Stimulated activated CD4-positive, alpha-beta T cell treated with anti-CD3 and anti-CD28 coated beads, TNF-alpha, amount 100 ng/mL, for 24 hours (primary cell): ENCODE measurements at regions not wholly inside any gene's neighbourhood (a gene's known extent, or its start where the extent isn't known, plus 50 kb on each side); places are given as distances from the start of the nearest gene placed in this dataset.
"Not testable (repeated sequence)": the region's sequence is repeated elsewhere in the genome, so short reads cannot be mapped to it uniquely, and the experiment has no call there.

Experiments
- DNase-seq, 3 experiments: peaks; one replicate each; pipeline ENCODE4 v3.0.0-alpha.2; 2020; ENCODE audit warnings: low read depth in 3 of 3

DNA sequence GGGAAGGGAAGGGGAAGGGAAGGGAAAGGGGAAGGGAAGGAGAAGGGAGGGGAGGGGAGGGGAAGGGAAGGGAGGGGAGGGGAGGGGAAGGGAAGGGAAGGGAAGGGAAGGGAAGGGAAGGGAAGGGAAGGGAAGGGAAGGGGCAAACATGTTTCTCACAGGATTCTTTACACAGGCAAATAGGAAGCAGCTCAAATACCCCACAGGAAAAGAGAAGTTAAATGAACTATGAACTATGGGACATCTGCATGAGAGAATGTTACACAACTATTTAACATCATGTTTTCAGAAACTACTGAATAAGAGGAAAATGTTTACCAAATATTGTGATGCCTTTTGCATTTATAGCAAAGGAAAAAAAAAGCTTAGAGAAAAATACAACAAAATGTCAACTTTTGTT is 125.4 kb upstream of the SLC30A5 start:
- DNase-seq: no peak

DNA sequence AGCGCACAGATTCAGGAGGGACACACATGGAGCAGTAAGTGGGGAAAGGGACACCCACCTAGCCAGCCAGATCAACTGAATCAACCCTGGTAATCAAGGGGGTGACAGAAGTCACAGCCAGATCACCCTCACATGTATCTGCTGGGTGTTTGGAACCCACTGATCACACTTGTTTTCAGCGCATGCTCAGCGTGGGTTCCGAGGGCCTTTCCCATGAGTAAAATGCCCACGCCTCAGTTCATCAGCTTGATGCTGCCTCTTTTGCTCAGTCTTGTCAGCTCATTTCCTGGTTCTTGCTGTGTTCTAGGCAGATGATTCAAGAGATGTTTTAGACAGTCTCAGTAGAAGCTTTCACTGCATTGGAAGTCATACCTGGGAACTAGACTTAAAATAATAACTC is 123.2 kb upstream of the SLC30A5 start:
- DNase-seq: no peak

DNA sequence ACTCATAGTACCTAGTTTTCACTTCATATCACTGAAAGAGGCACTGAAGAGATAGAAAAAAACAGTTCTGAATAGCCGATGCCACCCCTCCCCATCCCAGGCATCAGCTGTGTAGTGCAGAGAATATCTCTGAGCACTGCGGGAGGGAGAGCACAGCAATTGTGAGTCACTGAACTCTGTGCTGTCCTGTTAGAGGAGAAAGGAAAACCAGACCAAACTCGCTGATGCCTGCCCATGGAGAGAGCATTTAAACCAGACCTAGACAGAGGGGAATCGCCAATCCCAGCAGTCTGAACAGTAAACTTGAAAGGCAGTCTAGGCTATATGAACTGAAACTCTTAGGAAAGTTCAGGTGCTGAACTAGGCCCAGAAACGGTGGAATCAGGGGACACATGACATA is 120.1 kb upstream of the SLC30A5 start:
- DNase-seq: no peak

GRCh38 chr5:68983043-68983442 is 110.8 kb upstream of the SLC30A5 start:
- no peak for DNase-seq

GRCh38 chr5:68983959-68984358 is 109.9 kb upstream of the SLC30A5 start:
- no peak for DNase-seq

DNA sequence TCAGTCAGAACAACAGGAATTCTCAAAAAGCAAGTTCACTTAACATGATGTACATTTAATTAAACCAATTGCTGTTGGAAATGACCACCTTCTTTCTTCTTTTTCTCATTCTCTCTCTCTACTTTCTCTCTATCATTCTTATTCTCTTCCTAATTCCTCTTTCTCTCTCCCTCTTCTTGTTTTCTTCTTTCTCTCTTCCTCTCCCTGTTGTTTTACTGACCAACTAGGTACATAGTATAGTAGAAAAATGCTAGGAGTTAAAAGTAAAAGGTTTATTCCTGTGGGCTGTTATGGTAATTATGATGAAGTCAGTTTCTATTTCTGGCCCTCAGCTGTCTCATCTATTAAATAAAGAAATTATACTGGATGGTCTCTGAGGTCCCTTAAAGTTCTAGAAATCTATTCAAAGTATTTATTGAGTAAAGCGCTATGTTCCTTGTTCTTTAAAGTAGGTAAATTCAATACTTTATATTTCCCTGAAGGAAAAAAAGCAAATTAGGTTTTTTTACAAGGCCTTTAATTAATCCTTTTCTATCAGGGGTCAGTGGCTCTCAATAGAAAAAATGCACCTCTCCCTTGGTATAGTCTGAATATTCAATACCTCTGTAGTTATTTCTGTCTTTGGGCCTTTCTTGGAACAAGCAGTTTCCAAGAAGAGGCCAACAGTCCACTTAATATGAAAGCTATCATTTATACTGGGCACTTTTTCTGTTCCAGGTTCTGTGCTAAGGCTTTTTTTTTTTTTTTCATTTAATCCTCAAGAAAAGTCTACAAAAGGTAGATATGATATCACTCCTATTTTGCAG is 102.3 kb upstream of the SLC30A5 start:
- DNase-seq: no peak

DNA sequence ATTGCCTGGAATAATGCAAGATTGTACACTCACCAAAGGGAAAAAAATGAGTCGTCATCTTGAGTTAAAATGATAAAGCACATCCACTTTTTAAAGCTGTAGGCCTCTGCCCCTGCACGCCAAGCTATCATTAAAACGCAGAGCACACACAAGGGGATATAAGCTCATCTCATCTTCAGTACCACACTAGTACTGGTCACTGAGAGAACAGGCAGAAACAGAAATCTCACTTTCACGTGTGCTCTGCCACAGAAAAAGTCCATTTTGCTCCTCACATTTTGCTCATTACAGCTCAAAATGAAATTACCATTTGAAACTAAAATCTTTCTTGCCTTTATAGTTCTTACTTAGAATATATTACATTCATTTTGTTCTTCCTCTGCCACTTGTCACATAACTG is 99.2 kb upstream of the SLC30A5 start:
- no peak for DNase-seq

GRCh38 chr5:68995845-68996545 is 97.8 kb upstream of the SLC30A5 start:
- no peak for DNase-seq

- no peak for DNase-seq
These were observed 94.6 kb upstream of the SLC30A5 start for GRCh38 chr5:68999181-68999580.

GRCh38 chr5:69000216-69000919 is 93.4 kb upstream of the SLC30A5 start:
- no peak for DNase-seq

- DNase-seq: no peak
These were observed 92.9 kb upstream of the SLC30A5 start for GRCh38 chr5:69000949-69001348.

DNA sequence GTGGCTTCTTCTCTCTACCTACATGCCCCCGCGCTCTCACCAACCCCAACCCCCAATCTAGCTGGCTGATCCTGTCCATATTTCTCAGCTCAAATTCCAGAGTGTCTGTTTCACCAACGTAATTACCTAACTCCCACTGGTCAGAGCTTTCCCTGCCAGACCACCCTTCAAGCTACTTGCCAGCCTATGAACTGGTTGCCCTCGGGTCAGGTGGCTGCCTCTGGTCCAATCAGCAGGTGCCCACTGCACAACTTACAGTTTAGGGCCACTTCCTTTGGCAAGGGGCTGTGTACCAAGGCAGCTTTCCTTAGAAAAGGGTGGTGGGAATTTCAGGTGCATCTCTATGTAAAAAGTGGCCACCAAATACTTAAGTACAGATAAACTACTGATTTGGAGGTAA is 92.2 kb upstream of the SLC30A5 start:
- DNase-seq: no peak

- DNase-seq: no peak
These were observed 89.7 kb upstream of the SLC30A5 start for GRCh38 chr5:69004127-69004526.

DNA sequence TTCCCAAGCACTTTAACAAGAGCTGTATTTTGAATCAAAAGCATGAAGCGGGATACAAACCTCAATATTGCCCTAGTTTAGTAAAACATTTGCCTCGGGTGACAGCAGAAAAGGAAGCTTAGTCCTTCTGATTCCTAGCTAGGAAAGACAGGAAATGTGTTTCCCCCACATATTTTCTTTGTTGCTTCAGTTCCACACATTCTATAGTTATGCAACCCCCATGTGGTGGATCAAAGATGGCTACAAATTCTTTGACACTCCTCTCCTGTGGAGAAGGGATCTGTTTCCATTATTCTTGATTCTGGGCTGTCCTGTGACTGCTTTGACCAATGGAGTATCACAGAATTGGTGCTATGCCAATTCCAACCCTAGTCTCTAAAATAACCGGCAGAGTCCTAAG is 89.1 kb upstream of the SLC30A5 start:
- DNase-seq: no peak

- no peak for DNase-seq
These were observed 87.8 kb upstream of the SLC30A5 start for GRCh38 chr5:69006030-69006429.

DNA sequence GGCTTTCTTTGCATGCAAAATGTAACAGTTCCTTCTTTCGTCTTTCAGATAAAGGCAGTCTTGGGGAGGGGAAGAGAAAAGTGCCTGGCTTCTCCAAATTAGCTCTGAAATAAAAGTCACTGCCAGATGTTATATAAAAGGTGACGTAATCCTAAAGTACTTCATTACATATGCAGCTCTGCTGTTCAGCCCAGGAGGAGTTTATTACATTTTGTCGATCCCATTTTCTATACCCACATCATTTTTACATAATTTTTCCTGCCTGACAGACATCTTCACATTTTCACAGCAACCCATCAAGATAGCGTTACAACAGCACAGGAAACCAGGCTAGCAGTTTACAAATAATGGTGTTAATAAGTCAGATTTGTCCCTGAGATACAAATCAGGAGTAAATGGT is 86.7 kb upstream of the SLC30A5 start:
- no peak for DNase-seq

GRCh38 chr5:69007726-69008368 is 86.0 kb upstream of the SLC30A5 start:
- peak; percentile 31 to 68 (median 44) for DNase-seq

- no peak for DNase-seq
These were observed 83.3 kb upstream of the SLC30A5 start for GRCh38 chr5:69010476-69010875.

GRCh38 chr5:69011910-69012309 is 81.9 kb upstream of the SLC30A5 start:
- DNase-seq: no peak

DNA sequence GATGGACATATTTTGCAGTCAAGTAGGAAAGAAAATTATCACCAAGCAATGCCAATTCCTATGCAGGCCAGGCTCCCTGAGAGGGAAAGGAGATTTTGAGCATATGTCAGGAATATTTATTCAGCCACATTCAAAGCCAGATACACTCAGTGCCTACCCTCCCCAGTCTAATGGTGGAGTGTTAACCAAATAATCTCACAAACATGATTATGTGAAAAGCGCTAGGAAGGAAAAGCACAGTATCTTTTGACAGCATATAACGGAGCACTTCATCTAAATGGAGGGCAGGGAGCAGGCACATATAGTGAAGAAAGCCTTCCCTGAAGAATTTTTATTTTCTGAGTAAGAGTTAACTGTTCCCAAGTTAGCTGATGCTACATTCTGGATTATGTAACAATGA is 80.3 kb upstream of the SLC30A5 start:
- no peak for DNase-seq

DNA sequence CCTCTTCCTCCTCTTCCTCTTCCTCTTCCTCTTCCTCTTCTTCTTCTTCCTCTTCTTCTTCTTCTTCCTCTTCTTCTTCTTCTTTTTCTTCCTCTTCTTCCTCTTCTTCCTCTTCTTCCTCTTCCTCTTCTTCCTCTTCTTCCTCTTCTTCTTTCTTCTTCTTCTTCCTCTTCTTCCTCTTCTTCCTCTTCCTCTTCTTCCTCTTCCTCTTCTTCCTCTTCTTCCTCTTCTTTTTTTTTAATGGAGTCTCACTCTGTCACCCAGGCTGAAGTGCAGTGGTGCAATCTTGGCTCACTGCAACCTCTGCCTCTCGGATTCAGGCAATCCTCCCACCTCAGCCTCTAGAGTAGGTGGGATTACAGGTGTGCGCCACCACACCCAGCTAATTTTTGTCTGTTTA is 79.8 kb upstream of the SLC30A5 start:
- DNase-seq: not testable (repeated sequence)

GRCh38 chr5:69019668-69020375 is 74.0 kb upstream of the SLC30A5 start:
- no peak for DNase-seq
